HG03432 (cell line): ENCODE measurements at regions not wholly inside any gene's neighbourhood (a gene's known extent, or its start where the extent isn't known, plus 50 kb on each side); places are given as distances from the start of the nearest gene placed in this dataset.

Experiments
- ATAC-seq: cut with Tn5 transposase; IDR thresholded peaks from one replicate; pipeline ENCODE4 v1.9.1; 2021; ENCODE audit warnings: mild to moderate bottlenecking, moderate library complexity; ENCODE audit not compliant: unreplicated experiment

- ATAC-seq: no peak
Observed at GRCh38 chr6:41428996-41429421, 93.6 kb downstream of the NCR2 start.

GRCh38 chr6:41429506-41430504, 94.4 kb downstream of the NCR2 start:
- no peak for ATAC-seq

GRCh38 chr6:41430875-41431274, 95.5 kb downstream of the NCR2 start:
- ATAC-seq: no peak

- no peak for ATAC-seq
Observed at GRCh38 chr6:41432280-41432679, 96.9 kb downstream of the NCR2 start.

- no peak for ATAC-seq
Observed at GRCh38 chr6:41434803-41435481, 99.5 kb downstream of the NCR2 start.

GRCh38 chr6:41437604-41438003, 102.2 kb downstream of the NCR2 start:
- ATAC-seq: no peak

- ATAC-seq: no peak
Observed at GRCh38 chr6:41438746-41439145, 103.3 kb downstream of the NCR2 start.

- ATAC-seq: peak; percentile 73
Observed at GRCh38 chr6:41439524-41440418, 104.4 kb downstream of the NCR2 start.

- ATAC-seq: no peak
Observed at GRCh38 chr6:41440958-41441357, 105.2 kb upstream of the FOXP4 start.

- no peak for ATAC-seq
Observed at GRCh38 chr6:41441598-41442351, 104.4 kb upstream of the FOXP4 start.

GRCh38 chr6:41442352-41442672, 103.9 kb upstream of the FOXP4 start:
- ATAC-seq: no peak

GRCh38 chr6:41442800-41443501, 103.2 kb upstream of the FOXP4 start:
- ATAC-seq: no peak

GRCh38 chr6:41443616-41444525, 102.3 kb upstream of the FOXP4 start:
- no peak for ATAC-seq

GRCh38 chr6:41445261-41445660, 100.9 kb upstream of the FOXP4 start:
- ATAC-seq: no peak

GRCh38 chr6:41446132-41446531, 100.0 kb upstream of the FOXP4 start:
- no peak for ATAC-seq

- ATAC-seq: no peak
Observed at GRCh38 chr6:41446907-41447545, 99.2 kb upstream of the FOXP4 start.

GRCh38 chr6:41448256-41448655, 97.9 kb upstream of the FOXP4 start:
- ATAC-seq: no peak
